ENCODE measurements at regions not wholly inside any gene's neighbourhood (a gene's known extent, or its start where the extent isn't known, plus 50 kb on each side); places are given as distances from the start of the nearest gene placed in this dataset.

- no peak for TF ChIP-seq CTCF (IDR thresholded peaks at IDR 0.05)
- TF ChIP-seq POLR2A (IDR thresholded peaks at IDR 0.05) = no peak
Measured at GRCh38 chr9:71383308-71383940, 262.0 kb upstream of the TRPM3 start.
